ENCODE measurements at regions not wholly inside any gene's neighbourhood (a gene's known extent, or its start where the extent isn't known, plus 50 kb on each side); places are given as distances from the start of the nearest gene placed in this dataset.

GRCh38 chr15:97903560-97903959, 56.9 kb upstream of the ARRDC4 start:
- Histone ChIP-seq H3K27ac (ENCODE audit: low read depth, low read length) (no peak overlapping the region), H3K9ac (ENCODE audit: low read length) (no peak overlapping the region), H3K36me3 (ENCODE audit: control insufficient read depth, insufficient read depth, low read length) (no peaks in the 10 kb centered on the region), H3K4me3 (ENCODE audit: low read depth, low read length) (no peak overlapping the region), H3K27me3 (ENCODE audit: control insufficient read depth, insufficient read depth, low read length) (peaks cover 23% of the 10 kb centered on the region; the same call in 1 of the 2 replicates), H3K9me3 (ENCODE audit: control insufficient read depth, insufficient read depth, low read depth, low read length) (no peaks in the 10 kb centered on the region), H3K4me1 (ENCODE audit: control insufficient read depth, insufficient read depth, low read length) (0 out of 2 replicates have a peak, but pooled peaks cover 2% of the 10 kb centered on the region)

- H3K36me3 ChIP-seq (ENCODE audit: control insufficient read depth, insufficient read depth, low read length) = no peaks in the 10 kb centered on the region
- H3K27me3 ChIP-seq (ENCODE audit: control insufficient read depth, insufficient read depth, low read length) = peaks cover 23% of the 10 kb centered on the region; the same call in 1 of the 2 replicates
- H3K27ac ChIP-seq (ENCODE audit: low read depth, low read length) = no peak overlapping the region
- no peak overlapping the region for H3K9ac ChIP-seq (ENCODE audit: low read length)
- no peak overlapping the region; the same call in 1 of the 2 replicates for H3K4me3 ChIP-seq (ENCODE audit: low read depth, low read length)
- H3K9me3 ChIP-seq (ENCODE audit: control insufficient read depth, insufficient read depth, low read depth, low read length) = no peaks in the 10 kb centered on the region
- H3K4me1 ChIP-seq (ENCODE audit: control insufficient read depth, insufficient read depth, low read length) = 0 out of 2 replicates have a peak, but pooled peaks cover 2% of the 10 kb centered on the region
Measured at GRCh38 chr15:97903971-97904572, 56.4 kb upstream of the ARRDC4 start.

GRCh38 chr15:97909291-97909891, 51.1 kb upstream of the ARRDC4 start:
- Histone ChIP-seq H3K4me3 (ENCODE audit: low read depth, low read length) (no peak overlapping the region), H3K27ac (ENCODE audit: low read depth, low read length) (no peak overlapping the region), H3K36me3 (ENCODE audit: control insufficient read depth, insufficient read depth, low read length) (no peaks in the 10 kb centered on the region), H3K9ac (ENCODE audit: low read length) (no peak overlapping the region), H3K27me3 (ENCODE audit: control insufficient read depth, insufficient read depth, low read length) (peaks cover 11% of the 10 kb centered on the region; the same call in 1 of the 2 replicates), H3K4me1 (ENCODE audit: control insufficient read depth, insufficient read depth, low read length) (no peaks in the 10 kb centered on the region), H3K9me3 (ENCODE audit: control insufficient read depth, insufficient read depth, low read depth, low read length) (no peaks in the 10 kb centered on the region)
